GM06990 (cell line): ENCODE measurements at regions not wholly inside any gene's neighbourhood (a gene's known extent, or its start where the extent isn't known, plus 50 kb on each side); places are given as distances from the start of the nearest gene placed in this dataset.

Experiments used
- DNase-seq: peaks from one replicate; pipeline ENCODE4 v3.0.0-alpha.2; 2011; ENCODE audit not compliant: insufficient read length; ENCODE audit errors: extremely low read depth
- H3K27me3 ChIP-seq: replicated peaks from 2 replicates; pipeline ENCODE4 v1.6.0; 2011; ENCODE audit warnings: low read length; ENCODE audit not compliant: control insufficient read depth, insufficient read depth
- H3K36me3 ChIP-seq: 2 replicates; pipeline ENCODE4 v1.5.1; 2011; ENCODE audit warnings: low read length; ENCODE audit not compliant: control insufficient read depth, insufficient read depth
- H3K4me3 ChIP-seq: replicated peaks from 2 replicates; pipeline ENCODE4 v1.5.1; 2011; ENCODE audit warnings: low read depth, mild to moderate bottlenecking, control low read depth, low read length
- CTCF ChIP-seq: IDR thresholded peaks from 2 replicates; pipeline ENCODE4 v1.5.1; 2011; ENCODE audit warnings: low read length, control low read depth, mild to moderate bottlenecking, inconsistent platforms; ENCODE audit not compliant: insufficient read depth, poor library complexity, severe bottlenecking

- TF ChIP-seq CTCF = no peak
- H3K36me3 ChIP-seq = no peaks in the 10 kb centered on the region
- no peak for DNase-seq
- H3K4me3 ChIP-seq = no peak overlapping the region
- no peaks in the 10 kb centered on the region for H3K27me3 ChIP-seq
Observed at GRCh38 chr20:4370851-4371250, 121.8 kb upstream of the ADRA1D start.

GRCh38 chr20:4369798-4370124 is 120.7 kb upstream of the ADRA1D start:
- H3K36me3 ChIP-seq = no peaks in the 10 kb centered on the region
- TF ChIP-seq CTCF = no peak
- no peak overlapping the region for H3K4me3 ChIP-seq
- no peaks in the 10 kb centered on the region for H3K27me3 ChIP-seq
- DNase-seq = peak; percentile 8

GRCh38 chr20:4369119-4369797 is 120.2 kb upstream of the ADRA1D start:
- no peaks in the 10 kb centered on the region for H3K36me3 ChIP-seq
- H3K27me3 ChIP-seq = no peaks in the 10 kb centered on the region
- H3K4me3 ChIP-seq = no peak overlapping the region
- DNase-seq = no peak
- no peak for TF ChIP-seq CTCF

- no peak for TF ChIP-seq CTCF
- H3K36me3 ChIP-seq = no peaks in the 10 kb centered on the region
Observed at GRCh38 chr20:4366076-4366475, 117.0 kb upstream of the ADRA1D start.

GRCh38 chr20:4358552-4358951 is 109.5 kb upstream of the ADRA1D start:
- TF ChIP-seq CTCF = no peak
- Histone ChIP-seq H3K4me3 (no peak overlapping the region), H3K36me3 (no peaks in the 10 kb centered on the region), H3K27me3 (no peaks in the 10 kb centered on the region; the same call in 1 of the 2 replicates)
- DNase-seq = no peak

More at GRCh38 chr20:4366076-4366475, 117.0 kb upstream of the ADRA1D start:
- H3K27me3 ChIP-seq = no peaks in the 10 kb centered on the region
- no peak for DNase-seq
- H3K4me3 ChIP-seq = no peak overlapping the region

GRCh38 chr20:4352348-4352747 is 103.3 kb upstream of the ADRA1D start:
- no peak for DNase-seq
- Histone ChIP-seq H3K36me3 (no peaks in the 10 kb centered on the region), H3K4me3 (no peak overlapping the region), H3K27me3 (no peaks in the 10 kb centered on the region; the same call in 1 of the 2 replicates)
- TF ChIP-seq CTCF = no peak
